ENCODE measurements at regions not wholly inside any gene's neighbourhood (a gene's known extent, or its start where the extent isn't known, plus 50 kb on each side); places are given as distances from the start of the nearest gene placed in this dataset.

DNA sequence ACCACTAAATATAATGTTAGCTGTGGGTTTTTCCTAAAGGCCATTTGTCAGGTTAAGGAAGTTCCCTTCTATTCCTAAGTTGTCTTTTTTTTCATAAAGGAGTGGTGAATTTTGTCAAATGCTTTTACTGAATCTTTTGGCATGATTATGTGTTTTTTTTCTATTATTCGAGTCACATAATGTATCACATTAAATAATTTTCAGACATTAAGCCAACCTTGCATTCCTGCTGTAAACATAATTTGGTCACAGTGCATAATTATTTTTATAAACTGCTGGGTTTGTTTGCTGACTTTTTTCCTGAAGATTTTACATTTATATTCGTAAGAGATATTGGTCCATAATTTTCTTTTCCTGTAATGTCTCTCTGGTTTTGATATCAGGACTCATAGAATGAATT lies 101.8 kb upstream of the SPRED1 start:
- TF ChIP-seq POLR2AphosphoS5 (IDR thresholded peaks at IDR 0.05; ENCODE audit: low read depth, low read length) (no peak), RAD21 (IDR thresholded peaks at IDR 0.05; ENCODE audit: low read length) (no peak), EP300 (IDR thresholded peaks at IDR 0.05; ENCODE audit: borderline replicate concordance in 1 of 2, low read depth in 1 of 2, low read length in 1 of 2) (no peak), FOXM1 (IDR thresholded peaks at IDR 0.05; ENCODE audit: low read depth) (no peak), EZH2phosphoT487 (IDR thresholded peaks at IDR 0.05; ENCODE audit: borderline replicate concordance, low read depth) (no peak), SIN3A (IDR thresholded peaks at IDR 0.05; ENCODE audit: borderline replicate concordance, low read depth, low read length) (no peak), MXI1 (IDR thresholded peaks at IDR 0.05; ENCODE audit: low read depth, low read length) (no peak), JUND (IDR thresholded peaks at IDR 0.05) (no peak), GABPA (IDR thresholded peaks at IDR 0.05; ENCODE audit: low read depth) (no peak), TEAD4 (IDR thresholded peaks at IDR 0.05; ENCODE audit: borderline replicate concordance, insufficient read depth) (no peak), RXRA (IDR thresholded peaks at IDR 0.05; ENCODE audit: borderline replicate concordance, low read depth) (no peak)
- TF ChIP-seq, protein P1, sequence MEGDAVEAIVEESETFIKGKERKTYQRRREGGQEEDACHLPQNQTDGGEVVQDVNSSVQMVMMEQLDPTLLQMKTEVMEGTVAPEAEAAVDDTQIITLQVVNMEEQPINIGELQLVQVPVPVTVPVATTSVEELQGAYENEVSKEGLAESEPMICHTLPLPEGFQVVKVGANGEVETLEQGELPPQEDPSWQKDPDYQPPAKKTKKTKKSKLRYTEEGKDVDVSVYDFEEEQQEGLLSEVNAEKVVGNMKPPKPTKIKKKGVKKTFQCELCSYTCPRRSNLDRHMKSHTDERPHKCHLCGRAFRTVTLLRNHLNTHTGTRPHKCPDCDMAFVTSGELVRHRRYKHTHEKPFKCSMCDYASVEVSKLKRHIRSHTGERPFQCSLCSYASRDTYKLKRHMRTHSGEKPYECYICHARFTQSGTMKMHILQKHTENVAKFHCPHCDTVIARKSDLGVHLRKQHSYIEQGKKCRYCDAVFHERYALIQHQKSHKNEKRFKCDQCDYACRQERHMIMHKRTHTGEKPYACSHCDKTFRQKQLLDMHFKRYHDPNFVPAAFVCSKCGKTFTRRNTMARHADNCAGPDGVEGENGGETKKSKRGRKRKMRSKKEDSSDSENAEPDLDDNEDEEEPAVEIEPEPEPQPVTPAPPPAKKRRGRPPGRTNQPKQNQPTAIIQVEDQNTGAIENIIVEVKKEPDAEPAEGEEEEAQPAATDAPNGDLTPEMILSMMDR (IDR thresholded peaks at IDR 0.05) = no peak
- TF ChIP-seq, protein P2, sequence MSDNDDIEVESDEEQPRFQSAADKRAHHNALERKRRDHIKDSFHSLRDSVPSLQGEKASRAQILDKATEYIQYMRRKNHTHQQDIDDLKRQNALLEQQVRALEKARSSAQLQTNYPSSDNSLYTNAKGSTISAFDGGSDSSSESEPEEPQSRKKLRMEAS (IDR thresholded peaks at IDR 0.05; ENCODE audit: low read depth) = no peak
- TF ChIP-seq, protein P3, sequence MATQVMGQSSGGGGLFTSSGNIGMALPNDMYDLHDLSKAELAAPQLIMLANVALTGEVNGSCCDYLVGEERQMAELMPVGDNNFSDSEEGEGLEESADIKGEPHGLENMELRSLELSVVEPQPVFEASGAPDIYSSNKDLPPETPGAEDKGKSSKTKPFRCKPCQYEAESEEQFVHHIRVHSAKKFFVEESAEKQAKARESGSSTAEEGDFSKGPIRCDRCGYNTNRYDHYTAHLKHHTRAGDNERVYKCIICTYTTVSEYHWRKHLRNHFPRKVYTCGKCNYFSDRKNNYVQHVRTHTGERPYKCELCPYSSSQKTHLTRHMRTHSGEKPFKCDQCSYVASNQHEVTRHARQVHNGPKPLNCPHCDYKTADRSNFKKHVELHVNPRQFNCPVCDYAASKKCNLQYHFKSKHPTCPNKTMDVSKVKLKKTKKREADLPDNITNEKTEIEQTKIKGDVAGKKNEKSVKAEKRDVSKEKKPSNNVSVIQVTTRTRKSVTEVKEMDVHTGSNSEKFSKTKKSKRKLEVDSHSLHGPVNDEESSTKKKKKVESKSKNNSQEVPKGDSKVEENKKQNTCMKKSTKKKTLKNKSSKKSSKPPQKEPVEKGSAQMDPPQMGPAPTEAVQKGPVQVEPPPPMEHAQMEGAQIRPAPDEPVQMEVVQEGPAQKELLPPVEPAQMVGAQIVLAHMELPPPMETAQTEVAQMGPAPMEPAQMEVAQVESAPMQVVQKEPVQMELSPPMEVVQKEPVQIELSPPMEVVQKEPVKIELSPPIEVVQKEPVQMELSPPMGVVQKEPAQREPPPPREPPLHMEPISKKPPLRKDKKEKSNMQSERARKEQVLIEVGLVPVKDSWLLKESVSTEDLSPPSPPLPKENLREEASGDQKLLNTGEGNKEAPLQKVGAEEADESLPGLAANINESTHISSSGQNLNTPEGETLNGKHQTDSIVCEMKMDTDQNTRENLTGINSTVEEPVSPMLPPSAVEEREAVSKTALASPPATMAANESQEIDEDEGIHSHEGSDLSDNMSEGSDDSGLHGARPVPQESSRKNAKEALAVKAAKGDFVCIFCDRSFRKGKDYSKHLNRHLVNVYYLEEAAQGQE (IDR thresholded peaks at IDR 0.05; ENCODE audit: low read depth, low read length) = no peak

Measured in SK-N-SH (cell line).